Liver (tissue), 7 donors: ENCODE measurements at regions not wholly inside any gene's neighbourhood (a gene's known extent, or its start where the extent isn't known, plus 50 kb on each side); places are given as distances from the start of the nearest gene placed in this dataset.

Experiments used
- DNase-seq: peaks from one replicate; pipeline ENCODE4 v3.0.0-alpha.2; 2017; ENCODE audit warnings: low spot score
- H3K27ac ChIP-seq, 2 donors: one replicate each; pipeline ENCODE4 v1.7.0; 2013; ENCODE audit warnings: inconsistent platforms in 2 of 2, low read length in 2 of 2, control low read depth in 1 of 2, low read depth in 1 of 2, mild to moderate bottlenecking in 1 of 2
- H3K27me3 ChIP-seq, 4 donors: one replicate each; pipeline versions ENCODE4 v1.6.1 to v1.7.0; 2013; ENCODE audit warnings: low read length in 3 of 4, inconsistent platforms in 1 of 4, mild to moderate bottlenecking in 1 of 4, moderate library complexity in 1 of 4; ENCODE audit not compliant: control insufficient read depth in 4 of 4, insufficient read depth in 4 of 4
- H3K36me3 ChIP-seq, 4 donors: one replicate each; pipeline versions ENCODE4 v1.6.1 to v1.7.0; 2013; ENCODE audit warnings: low read length in 3 of 4, mild to moderate bottlenecking in 3 of 4, low read depth in 1 of 4, moderate library complexity in 1 of 4; ENCODE audit not compliant: control insufficient read depth in 4 of 4, insufficient read depth in 3 of 4
- H3K4me1 ChIP-seq, 4 donors: one replicate each; pipeline versions ENCODE4 v1.6.1 to v1.7.0; 2013; ENCODE audit warnings: low read length in 3 of 4, mild to moderate bottlenecking in 3 of 4, moderate library complexity in 1 of 4; ENCODE audit not compliant: control insufficient read depth in 4 of 4, insufficient read depth in 4 of 4
- H3K4me3 ChIP-seq, 3 donors: one replicate each; pipeline versions ENCODE4 v1.6.1 to v1.7.0; 2013; ENCODE audit warnings: low read length in 3 of 3, control low read depth in 1 of 3, low read depth in 1 of 3, mild to moderate bottlenecking in 1 of 3
- H3K9ac ChIP-seq, 2 donors: one replicate each; pipeline ENCODE4 v1.7.0; 2013; ENCODE audit warnings: low read length in 2 of 2, mild to moderate bottlenecking in 2 of 2, moderate library complexity in 2 of 2, control low read depth in 1 of 2, low read depth in 1 of 2
- H3K9me3 ChIP-seq, 4 donors: one replicate each; pipeline versions ENCODE4 v1.6.1 to v1.7.0; 2013; ENCODE audit warnings: low read length in 3 of 4; ENCODE audit not compliant: control insufficient read depth in 4 of 4
- ATF3 ChIP-seq: IDR thresholded peaks from 2 replicates; pipeline ENCODE4 v1.6.1; 2016; ENCODE audit warnings: antibody characterized with exemption
- EGR1 ChIP-seq, 2 donors: IDR thresholded peaks; 2 replicates each; pipeline ENCODE4 v1.6.1; 2016 to 2018; ENCODE audit warnings: antibody characterized with exemption in 2 of 2, low read depth in 2 of 2
- GABPA ChIP-seq, 2 donors: IDR thresholded peaks in 1 of 2; conservative IDR thresholded peaks in 1 of 2; 2 replicates each; pipeline ENCODE4 v1.6.1; 2016; ENCODE audit warnings: antibody characterized with exemption in 2 of 2, mild to moderate bottlenecking in 1 of 2, moderate library complexity in 1 of 2
- HNF4A ChIP-seq, 2 donors: conservative IDR thresholded peaks; 2 replicates each; pipeline ENCODE4 v1.6.1; 2016; ENCODE audit warnings: antibody characterized with exemption in 2 of 2, mild to moderate bottlenecking in 2 of 2
- HNF4G ChIP-seq: IDR thresholded peaks from 2 replicates; pipeline ENCODE4 v1.6.1; 2016; ENCODE audit warnings: antibody characterized with exemption
- JUND ChIP-seq, 2 donors: IDR thresholded peaks; 2 replicates each; pipeline ENCODE4 v1.6.1; 2016; ENCODE audit warnings: antibody characterized with exemption in 2 of 2
- MAX ChIP-seq: IDR thresholded peaks from 2 replicates; pipeline ENCODE4 v1.6.1; 2016; ENCODE audit warnings: antibody characterized with exemption
- RAD21 ChIP-seq, 2 donors: IDR thresholded peaks; 2 replicates each; pipeline ENCODE4 v1.6.1; 2016; ENCODE audit warnings: antibody characterized with exemption in 2 of 2, mild to moderate bottlenecking in 2 of 2
- SP1 ChIP-seq: IDR thresholded peaks from 2 replicates; pipeline ENCODE4 v1.6.1; 2018; ENCODE audit warnings: antibody characterized with exemption, mild to moderate bottlenecking
- WGBS: extraction: QIAGEN DNeasy Blood & Tissue Kit; methylation state at CpG from one replicate; pipeline ENCODE4 v1.1.7; 2013; 5-methylcytosine and 5-hydroxymethylcytosine counted together
- TF ChIP-seq, protein P1 (sequence below): IDR thresholded peaks from 2 replicates; pipeline ENCODE4 v1.6.1; 2016; ENCODE audit warnings: antibody characterized with exemption, mild to moderate bottlenecking
- TF ChIP-seq, protein P2 (sequence below): IDR thresholded peaks from 2 replicates; pipeline ENCODE4 v1.6.1; 2016; ENCODE audit warnings: antibody characterized with exemption
- donor health status: healthy.
- donor health status: healthy.
- donor health status: healthy.
- donor health status: healthy.

GRCh38 chr20:55211481-55211880, 736.1 kb downstream of the DOK5 start:
- TF ChIP-seq, protein P1, sequence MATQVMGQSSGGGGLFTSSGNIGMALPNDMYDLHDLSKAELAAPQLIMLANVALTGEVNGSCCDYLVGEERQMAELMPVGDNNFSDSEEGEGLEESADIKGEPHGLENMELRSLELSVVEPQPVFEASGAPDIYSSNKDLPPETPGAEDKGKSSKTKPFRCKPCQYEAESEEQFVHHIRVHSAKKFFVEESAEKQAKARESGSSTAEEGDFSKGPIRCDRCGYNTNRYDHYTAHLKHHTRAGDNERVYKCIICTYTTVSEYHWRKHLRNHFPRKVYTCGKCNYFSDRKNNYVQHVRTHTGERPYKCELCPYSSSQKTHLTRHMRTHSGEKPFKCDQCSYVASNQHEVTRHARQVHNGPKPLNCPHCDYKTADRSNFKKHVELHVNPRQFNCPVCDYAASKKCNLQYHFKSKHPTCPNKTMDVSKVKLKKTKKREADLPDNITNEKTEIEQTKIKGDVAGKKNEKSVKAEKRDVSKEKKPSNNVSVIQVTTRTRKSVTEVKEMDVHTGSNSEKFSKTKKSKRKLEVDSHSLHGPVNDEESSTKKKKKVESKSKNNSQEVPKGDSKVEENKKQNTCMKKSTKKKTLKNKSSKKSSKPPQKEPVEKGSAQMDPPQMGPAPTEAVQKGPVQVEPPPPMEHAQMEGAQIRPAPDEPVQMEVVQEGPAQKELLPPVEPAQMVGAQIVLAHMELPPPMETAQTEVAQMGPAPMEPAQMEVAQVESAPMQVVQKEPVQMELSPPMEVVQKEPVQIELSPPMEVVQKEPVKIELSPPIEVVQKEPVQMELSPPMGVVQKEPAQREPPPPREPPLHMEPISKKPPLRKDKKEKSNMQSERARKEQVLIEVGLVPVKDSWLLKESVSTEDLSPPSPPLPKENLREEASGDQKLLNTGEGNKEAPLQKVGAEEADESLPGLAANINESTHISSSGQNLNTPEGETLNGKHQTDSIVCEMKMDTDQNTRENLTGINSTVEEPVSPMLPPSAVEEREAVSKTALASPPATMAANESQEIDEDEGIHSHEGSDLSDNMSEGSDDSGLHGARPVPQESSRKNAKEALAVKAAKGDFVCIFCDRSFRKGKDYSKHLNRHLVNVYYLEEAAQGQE: no peak
- TF ChIP-seq, protein P2, sequence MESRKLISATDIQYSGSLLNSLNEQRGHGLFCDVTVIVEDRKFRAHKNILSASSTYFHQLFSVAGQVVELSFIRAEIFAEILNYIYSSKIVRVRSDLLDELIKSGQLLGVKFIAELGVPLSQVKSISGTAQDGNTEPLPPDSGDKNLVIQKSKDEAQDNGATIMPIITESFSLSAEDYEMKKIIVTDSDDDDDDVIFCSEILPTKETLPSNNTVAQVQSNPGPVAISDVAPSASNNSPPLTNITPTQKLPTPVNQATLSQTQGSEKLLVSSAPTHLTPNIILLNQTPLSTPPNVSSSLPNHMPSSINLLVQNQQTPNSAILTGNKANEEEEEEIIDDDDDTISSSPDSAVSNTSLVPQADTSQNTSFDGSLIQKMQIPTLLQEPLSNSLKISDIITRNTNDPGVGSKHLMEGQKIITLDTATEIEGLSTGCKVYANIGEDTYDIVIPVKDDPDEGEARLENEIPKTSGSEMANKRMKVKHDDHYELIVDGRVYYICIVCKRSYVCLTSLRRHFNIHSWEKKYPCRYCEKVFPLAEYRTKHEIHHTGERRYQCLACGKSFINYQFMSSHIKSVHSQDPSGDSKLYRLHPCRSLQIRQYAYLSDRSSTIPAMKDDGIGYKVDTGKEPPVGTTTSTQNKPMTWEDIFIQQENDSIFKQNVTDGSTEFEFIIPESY: no peak
- Histone ChIP-seq H3K27me3 (no peaks in the 10 kb centered on the region), H3K9ac (no peak overlapping the region), H3K36me3 (no peaks in the 10 kb centered on the region), H3K27ac (no peak overlapping the region), H3K4me1 (no peaks in the 10 kb centered on the region), H3K4me3 (no peak overlapping the region), H3K9me3 (peaks cover 0 to 6% (median 3%) of the 10 kb centered on the region in 4 donors)
- DNase-seq: no peak
- 72% methylated on average over 6 of the region's 6 CpGs for WGBS

GRCh38 chr20:55205665-55206064, 730.3 kb downstream of the DOK5 start:
- no peaks in the 10 kb centered on the region for H3K36me3 ChIP-seq
- H3K27me3 ChIP-seq: no peaks in the 10 kb centered on the region
- DNase-seq: no peak
- H3K4me1 ChIP-seq: no peaks in the 10 kb centered on the region
- no peaks in the 10 kb centered on the region for H3K9me3 ChIP-seq
- no peak overlapping the region for H3K4me3 ChIP-seq
- H3K9ac ChIP-seq: no peak overlapping the region
- no peak overlapping the region for H3K27ac ChIP-seq
- TF ChIP-seq GABPA (IDR thresholded peaks at IDR 0.05 in 1 of 2, conservative IDR thresholded peaks at IDR 0.05 in 1 of 2) (no peak), SP1 (no peak), EGR1 (IDR thresholded peaks at IDR 0.05; ENCODE audit: low read depth in 2 of 2) (no peak), JUND (IDR thresholded peaks at IDR 0.05) (no peak)
- TF ChIP-seq, protein P1: no peak

DNA sequence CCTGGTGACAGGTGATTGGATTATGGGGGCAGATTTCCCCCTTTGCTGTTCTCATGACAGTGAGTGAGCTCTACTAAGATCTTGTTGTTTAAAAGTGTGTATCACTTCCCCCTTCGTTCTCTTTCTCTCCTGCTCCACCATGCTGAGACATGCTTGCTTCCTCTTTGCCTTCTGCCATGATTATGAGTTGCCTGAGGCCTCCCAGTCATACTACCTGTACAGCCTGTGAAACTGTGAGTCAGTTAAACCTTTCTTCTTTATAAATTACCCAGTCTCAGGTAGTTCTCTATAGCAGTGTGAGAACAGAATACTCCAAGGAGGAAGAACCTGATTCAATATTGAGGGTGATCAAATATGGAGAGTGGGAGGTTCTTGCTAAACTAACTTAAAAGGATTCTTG, 724.9 kb downstream of the DOK5 start:
- H3K4me3 ChIP-seq: no peak overlapping the region
- DNase-seq: no peak
- H3K36me3 ChIP-seq: no peaks in the 10 kb centered on the region
- TF ChIP-seq, protein P2: no peak
- TF ChIP-seq RAD21 (IDR thresholded peaks at IDR 0.05): no peak
- TF ChIP-seq HNF4G: no peak
- TF ChIP-seq MAX: no peak
- TF ChIP-seq GABPA (IDR thresholded peaks at IDR 0.05 in 1 of 2, conservative IDR thresholded peaks at IDR 0.05 in 1 of 2): no peak
- TF ChIP-seq HNF4A (conservative IDR thresholded peaks at IDR 0.05): no peak
- TF ChIP-seq ATF3: no peak
- no peak for TF ChIP-seq EGR1 (IDR thresholded peaks at IDR 0.05; ENCODE audit: low read depth in 2 of 2)
- no peak for TF ChIP-seq SP1
- no peak overlapping the region for H3K27ac ChIP-seq
- WGBS: 74% methylated on average over 1 of the region's 1 CpG
- H3K27me3 ChIP-seq: no peaks in the 10 kb centered on the region
- H3K9me3 ChIP-seq: no peaks in the 10 kb centered on the region
- H3K9ac ChIP-seq: no peak overlapping the region
- no peaks in the 10 kb centered on the region for H3K4me1 ChIP-seq
